NCI-H1417 treated with DMSO at 0.1 percent for 48 hours (cell line): ENCODE measurements at regions not wholly inside any gene's neighbourhood (a gene's known extent, or its start where the extent isn't known, plus 50 kb on each side); places are given as distances from the start of the nearest gene placed in this dataset.
"Not testable (repeated sequence)": the region's sequence is repeated elsewhere in the genome, so short reads cannot be mapped to it uniquely, and the experiment has no call there.

Experiments
- DNase-seq: peaks from one replicate; lab custom pipeline; 2025; lab: John Stamatoyannopoulos, UW

DNA sequence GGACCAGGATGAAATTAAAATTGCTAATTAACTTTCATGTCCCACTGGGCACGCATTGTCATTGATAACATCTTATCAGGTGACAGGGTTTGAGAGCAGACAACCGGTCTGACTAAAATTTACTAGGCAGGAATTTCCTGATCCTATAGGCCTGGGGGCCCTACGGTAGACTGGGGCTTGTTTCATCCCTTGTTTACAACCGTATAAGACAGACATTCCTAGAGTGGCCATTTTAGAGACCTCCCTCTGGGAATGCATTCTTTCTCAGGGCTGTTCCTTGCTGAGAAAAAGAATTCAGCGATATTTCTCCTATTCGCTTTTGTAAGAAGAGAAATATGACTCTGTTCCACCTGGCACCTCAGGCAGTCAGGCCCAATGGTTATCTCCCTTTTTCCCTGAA lies 1737.8 kb upstream of the ACO1 start:
- DNase-seq: not testable (repeated sequence)

DNA sequence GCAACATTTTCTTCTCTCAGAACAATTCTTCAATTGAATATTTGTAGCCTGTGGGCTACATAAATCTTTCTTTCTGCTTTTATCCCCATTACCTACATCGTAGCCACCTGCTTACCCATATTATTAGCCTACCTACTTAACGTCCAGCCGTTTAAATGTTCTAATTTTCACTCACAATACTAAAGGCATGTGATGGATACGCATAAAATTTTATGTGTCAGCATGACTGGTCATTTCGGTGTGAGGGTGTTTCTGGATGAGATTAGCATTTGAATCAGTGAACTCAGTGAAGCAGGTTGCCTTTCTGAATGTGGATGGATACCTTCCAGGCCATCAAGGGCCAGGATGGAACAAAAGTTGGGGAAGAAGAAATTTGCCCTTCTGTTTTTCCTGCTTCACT lies 1722.5 kb upstream of the ACO1 start:
- DNase-seq: no peak

DNA sequence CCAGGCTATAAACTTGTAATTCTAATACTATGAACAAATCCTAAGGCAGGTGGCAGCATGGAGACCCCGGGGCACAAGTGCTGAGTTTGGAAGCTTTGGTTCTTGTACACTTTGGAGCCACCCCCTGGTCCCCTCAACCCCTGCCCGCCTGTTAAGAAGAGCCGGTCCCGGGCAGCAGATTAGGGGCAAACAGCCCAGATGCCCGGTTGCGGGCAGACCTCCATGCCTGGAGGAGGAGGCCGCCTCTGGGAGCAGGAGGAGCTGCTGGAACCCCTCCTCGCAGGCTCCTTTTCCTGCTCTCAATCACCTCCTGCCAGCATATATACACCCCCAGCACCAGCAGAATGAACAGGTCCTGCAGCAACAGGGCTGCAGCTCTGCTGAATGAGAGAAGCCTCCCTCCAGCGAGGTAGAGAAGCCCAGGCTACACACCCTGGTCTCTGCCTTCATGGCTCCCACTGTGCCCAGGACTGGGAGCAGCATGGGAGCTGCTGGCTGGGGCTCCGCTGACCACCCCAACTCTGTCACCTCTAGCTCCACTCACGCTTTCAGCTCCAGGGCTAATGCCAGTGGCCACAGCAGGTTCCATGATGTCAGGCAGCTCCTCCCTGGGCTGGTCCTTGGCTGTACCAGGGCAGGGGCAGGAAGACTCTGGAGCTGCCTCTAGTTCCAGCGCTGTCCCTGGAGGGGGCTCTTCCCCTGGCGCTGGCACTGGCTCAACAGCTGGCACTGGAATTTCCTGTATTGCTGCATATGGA lies 1713.5 kb upstream of the ACO1 start:
- no peak for DNase-seq

DNA sequence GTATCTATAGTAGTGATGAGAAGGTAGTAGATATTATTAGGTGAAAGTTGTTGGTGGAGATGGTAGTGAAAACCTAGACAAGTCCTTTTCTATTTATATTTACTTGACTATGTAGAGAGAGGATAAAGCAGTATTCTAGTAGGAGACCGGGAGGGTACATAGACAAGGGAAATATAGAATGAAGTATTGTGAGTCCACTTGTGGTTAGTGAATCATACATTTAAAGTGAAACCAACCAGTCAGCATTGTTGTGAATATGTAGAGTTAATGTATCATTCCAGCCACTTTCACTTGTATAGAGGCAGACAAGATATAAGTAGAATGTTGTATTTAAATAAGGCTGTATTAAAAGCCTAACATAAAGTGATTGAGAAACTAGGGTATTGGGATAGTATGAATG lies 1711.3 kb upstream of the ACO1 start:
- no peak for DNase-seq

DNA sequence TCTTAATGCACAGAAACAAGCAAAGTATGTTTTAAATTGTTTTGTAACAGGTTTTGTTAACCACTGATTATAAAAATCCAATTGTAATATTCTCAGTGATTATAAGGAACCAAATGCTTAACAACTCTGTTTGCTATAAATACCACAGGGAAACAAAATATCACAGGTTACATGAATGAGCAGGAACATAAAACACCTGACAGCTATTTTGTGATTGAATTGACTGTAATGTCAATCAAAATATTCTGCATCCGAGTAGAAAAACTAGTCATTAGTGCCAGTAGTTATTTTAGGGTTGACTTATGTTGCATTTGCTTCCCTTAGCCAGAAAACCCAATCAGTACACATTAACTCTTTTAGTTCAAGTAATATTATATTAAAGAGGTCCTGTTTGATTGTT lies 1707.8 kb upstream of the ACO1 start:
- no peak for DNase-seq

DNA sequence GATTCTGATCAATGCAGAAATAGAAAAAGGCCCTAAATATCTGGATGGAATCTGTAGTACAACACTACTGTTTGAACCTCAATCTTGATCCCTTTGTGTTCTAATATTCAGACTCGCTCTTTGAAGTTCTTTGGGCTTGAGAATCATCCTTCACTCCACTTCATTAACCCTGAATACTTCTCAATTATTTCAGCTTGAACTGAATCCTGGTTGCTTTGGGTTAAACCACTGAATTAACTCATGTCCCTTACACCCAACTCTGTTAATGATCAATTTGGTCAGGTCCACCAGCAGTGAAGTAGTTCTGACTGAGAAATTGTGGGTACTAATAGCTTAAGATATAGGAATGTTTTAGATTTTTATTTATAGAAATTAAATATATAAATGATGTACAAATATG lies 1707.2 kb upstream of the ACO1 start:
- DNase-seq: no peak

DNA sequence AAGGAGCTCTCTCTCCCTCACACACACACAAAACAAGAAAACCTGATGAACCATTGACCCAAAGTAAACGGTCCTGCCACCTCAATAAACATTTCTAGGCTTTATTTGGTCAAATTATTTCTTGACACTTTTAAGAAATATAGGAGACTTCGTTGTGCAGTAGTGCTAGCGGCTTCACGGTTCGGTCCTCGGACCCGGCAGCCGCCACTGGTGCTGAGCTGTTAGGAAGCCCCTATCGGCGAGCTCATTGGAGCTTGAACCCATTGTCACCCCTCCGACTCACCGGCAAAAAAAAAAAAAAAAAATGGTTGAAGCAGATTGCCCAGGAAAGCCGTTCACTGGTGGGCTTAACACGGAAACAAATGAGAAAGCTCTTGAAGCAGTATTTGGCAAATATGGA lies 1695.6 kb upstream of the ACO1 start:
- DNase-seq: no peak

DNA sequence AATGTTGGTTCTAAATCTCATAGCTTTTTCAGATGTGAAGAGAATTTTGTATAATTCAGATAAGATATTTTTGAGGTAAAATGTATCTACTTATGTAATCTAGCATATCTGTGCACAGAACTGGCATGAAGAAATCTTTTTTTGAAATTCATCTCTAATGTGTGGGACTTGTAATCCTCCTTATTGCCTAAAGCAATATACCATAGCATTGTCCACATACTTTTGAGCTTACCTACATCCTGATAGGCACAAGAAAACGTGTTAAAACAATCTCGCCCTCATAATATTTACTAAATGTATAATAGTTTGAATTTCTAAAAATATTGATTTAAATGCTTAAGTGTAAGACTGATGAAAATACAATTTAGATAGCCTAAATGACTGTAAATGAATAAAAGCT lies 1686.5 kb upstream of the ACO1 start:
- DNase-seq: no peak

DNA sequence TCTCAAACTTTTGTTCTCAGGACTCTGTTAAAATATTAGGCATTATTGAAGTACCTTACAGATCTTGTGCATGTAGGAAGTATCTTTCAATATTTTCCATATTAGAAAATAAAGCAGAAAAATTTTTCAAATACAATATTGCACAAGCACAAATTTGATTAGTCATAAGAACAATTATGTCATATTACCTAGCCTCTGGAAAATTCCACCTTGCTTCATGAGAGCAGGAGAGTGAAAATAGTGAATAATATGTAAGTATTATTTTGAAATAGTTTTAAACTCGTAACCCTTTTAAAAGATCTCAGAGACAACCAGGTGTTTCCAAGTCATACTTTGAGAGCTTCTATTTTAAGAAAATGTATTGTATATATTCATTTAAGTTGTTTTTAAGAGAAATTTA lies 1672.9 kb upstream of the ACO1 start:
- no peak for DNase-seq

DNA sequence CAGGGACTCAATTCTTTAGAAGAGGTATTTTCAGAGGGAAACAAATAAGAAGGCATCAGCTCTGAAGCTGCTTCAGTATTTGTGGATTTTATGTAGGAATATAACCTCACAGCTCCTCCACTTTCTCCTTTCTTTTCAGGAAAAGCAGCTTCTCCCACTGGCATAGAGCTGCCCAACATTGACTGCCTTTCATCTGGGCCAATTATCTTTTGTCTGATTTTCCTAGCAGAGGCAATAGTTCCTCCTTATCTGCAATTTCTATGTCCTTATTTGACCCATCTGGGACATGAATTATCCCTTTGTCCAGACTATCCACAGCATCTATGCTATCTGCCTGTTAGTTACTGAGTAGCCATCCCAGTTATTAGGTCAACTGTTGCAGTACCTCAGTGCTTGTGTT lies 1671.2 kb upstream of the ACO1 start:
- DNase-seq: no peak

DNA sequence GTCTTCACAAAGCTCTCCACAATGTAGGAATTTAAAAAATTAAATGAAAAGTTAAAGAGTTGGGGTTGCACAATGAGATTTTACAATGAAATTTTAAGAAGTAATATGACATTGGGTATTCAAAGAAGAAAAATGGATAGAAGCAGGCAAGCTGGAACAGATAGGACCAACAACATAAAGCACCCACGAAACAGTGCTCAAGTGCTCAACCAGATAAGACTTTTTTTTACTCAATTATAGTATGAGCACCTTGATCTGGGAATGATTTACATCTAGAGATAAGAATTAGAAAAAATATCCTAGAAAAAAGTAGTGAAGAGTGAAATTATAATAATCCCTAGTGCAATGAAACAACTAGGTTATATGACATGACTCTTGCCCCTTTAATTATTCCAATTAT lies 1670.1 kb upstream of the ACO1 start:
- DNase-seq: no peak

DNA sequence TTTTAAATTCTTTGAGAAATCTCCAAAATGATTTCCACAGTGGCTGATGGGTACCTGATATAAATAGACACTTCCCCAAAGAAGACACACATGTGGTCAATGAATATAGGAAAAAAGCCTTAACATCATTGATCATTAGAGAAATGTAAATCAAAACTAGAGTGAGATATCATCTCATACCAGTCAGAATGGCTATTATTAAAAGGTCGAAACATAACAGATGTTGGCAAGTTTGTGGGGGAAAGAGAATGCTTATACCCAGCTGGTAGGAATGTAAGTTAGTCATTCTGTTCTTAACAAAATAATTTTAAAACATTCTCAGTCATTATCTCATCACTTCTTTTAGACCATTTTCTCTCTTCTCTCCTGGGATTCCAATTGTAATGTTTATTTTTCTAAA lies 1666.0 kb upstream of the ACO1 start:
- no peak for DNase-seq

DNA sequence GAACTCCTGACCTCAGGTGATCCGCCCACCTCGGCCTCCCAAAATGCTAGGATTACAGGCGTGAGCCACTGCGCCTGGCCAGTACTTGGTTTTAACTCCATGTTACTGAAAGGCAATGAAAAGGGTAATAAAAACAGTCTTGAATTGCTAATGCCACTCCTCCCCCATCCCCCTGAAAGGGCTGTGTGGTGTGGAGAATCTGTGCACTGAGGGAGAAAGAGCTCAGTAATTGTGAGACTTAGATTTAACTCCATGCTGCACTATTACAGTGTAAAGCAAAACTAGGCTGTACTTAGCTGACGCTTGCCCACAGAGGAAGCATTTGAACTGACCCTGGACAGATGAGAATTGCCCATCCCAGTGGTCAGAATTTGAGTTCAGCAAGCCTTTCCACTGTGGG lies 1662.4 kb upstream of the ACO1 start:
- DNase-seq: no peak

DNA sequence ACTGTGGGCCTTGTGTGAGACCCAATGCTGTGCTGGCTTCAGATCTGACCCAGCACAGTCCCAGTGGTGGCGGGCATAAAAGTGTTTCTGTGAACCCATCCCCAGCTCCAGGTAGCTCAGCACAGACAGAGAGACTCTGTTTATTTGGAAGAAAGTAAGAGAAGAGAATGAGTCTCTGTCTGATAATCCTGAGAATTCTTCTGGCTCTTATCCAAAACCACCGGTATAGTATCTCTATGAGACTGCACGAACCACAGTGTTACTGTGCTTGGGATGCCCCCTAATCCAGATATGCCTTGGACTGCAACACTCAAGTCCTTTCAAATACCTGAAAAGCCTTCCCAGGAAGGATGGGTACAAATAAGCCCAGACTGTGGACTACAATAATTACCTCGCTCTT lies 1660.8 kb upstream of the ACO1 start:
- DNase-seq: no peak

DNA sequence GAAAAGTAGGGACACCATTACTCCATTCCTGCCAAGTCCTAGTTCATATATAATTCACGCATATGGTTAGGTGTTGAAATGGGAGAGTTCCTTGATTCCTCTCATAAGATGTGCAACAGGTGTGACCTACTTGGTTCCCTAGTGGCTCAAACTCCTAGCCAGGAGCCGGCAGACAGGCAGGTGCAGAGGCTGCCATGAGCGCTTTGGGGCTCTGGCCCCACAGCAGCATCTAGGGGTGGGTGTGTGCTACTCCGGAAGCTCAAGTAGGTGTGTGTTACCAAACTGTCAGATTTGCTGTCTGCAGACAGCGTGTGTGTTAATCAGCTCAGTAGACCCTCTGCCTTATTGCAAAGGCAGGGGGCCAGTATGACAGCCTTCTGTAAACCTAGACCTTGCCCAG lies 1652.4 kb upstream of the ACO1 start:
- no peak for DNase-seq

DNA sequence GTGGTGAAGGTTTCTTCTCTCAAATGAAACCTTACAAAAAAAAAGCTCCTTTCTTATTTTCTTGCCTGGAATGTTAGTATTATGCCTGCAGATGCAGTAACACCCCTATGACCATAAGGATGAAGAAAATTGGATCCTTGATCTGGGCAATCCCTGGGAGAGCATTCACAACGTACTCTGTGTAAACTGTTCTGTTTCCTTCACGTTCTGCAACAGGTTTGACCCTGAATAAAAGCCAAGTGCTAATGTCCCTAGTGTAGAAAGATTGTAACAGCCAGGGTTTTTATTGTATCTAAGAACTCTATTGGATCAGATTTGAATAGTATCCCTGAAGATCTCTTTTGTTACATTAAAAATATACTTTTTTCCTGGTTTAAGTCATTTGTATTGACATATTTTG lies 1639.6 kb upstream of the ACO1 start:
- DNase-seq: no peak

DNA sequence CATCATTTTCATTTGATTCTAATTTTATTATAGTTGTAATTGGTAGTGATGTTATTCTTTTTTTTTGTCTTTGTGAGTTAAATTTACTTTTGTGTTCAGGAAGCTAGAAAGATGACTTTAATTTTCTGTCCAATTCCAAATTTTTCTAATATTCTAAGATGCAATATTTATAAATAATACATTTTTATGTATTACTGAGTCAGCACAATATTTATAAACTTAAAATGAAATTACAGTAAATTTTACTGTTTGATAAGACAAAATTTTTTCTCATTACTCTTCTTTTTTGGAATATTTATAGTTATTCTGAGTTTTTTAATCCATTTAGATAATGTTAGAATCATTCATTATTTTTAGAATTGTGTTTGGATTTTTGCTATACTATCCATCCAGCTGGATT lies 1637.9 kb upstream of the ACO1 start:
- no peak for DNase-seq

DNA sequence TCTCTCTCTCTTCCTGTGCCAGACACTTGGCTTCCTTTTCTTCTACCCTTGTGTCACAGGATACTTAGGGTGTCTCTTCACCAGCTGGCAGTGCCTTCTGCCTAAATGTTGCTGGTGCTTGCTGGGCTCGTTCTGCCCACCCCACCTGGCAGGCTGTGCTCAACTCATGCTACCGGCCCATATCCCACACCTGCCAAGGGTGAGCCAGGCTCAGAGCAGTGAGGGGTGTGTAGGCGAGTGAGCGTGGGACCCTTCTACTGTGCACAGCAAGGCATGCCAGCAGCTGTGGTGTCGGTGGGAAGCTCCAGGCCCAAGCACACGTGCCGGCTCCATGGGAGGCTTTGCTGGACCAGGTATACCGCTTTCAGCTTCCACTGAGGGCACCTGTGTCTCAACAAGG lies 1626.7 kb upstream of the ACO1 start:
- no peak for DNase-seq

DNA sequence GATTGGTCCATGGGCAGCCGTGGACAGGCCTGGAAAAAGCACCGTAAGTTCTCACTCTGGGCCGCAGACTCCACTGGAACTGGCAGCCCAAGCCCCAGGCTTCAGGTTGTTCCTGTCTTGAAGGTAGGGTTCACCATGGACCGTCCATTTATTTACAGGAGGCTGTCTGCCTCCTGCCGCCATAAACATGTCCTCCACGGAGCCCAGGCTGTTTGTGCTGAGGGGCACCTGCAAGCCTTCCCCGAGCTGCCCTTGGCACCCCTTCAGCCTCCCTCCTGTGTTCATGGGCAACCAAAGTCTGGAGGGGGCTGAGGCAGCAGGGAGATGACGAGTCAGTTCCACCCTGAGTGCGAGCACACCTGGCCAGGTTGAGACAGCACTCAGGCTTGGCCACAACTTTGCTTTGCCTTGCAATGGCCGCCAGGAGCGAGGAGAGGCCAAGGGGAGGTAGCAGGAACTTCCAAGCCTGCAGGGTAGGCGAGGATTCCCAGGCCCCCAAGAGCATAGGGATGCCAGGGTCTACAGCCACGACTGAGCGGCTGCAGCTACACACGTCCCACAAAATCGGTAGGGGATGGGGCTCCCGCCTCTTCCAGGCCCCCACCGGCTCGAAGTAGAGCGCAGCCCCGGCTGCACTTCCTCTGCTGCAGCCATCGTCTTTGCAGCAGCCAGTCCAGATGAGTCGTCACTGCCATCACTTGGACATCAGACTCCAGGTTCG lies 1625.6 kb upstream of the ACO1 start:
- no peak for DNase-seq

DNA sequence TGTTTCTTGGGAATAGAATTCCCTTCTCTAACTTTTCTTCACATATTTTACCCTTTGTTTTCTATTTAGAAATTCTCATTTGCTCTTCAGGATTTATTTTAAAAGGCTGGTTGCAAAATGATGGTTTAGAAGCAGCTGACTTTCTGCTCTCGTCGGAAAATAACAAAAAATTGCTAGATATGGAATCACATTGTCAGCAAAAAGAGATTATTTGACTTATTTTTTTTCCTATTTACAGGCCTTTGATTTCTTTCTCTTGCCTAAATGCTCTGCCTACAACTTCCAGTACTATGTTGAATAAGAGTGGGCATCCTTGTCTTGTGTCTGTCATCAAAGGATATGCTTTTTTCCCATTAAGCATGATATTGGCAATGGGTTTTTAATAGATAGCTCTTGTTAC lies 1619.1 kb upstream of the ACO1 start:
- no peak for DNase-seq

DNA sequence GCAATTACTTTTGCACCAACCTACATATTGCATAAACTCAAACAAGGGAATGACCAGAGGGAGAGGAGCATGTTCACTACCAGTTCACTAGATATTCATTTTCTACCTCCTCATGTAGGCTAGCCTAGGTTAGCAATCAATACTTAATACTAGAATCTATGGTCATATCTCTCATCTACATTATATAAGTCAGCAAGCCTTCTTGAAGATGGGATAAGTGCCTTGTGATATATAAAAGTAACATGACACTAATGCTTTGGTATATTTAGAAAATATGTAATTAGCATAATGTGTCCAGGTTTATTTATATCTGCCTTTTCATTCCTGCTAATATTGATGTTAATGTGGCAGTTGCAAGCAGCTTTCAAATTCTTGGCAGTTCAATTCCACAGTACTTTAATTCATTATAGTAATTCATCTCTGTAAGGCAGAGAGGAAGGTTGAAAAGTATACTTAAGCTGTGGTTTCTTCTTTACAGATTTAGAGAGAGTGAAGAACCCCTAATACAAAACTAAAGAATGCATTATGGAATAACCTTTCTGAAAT lies 1613.2 kb upstream of the ACO1 start:
- DNase-seq: no peak

DNA sequence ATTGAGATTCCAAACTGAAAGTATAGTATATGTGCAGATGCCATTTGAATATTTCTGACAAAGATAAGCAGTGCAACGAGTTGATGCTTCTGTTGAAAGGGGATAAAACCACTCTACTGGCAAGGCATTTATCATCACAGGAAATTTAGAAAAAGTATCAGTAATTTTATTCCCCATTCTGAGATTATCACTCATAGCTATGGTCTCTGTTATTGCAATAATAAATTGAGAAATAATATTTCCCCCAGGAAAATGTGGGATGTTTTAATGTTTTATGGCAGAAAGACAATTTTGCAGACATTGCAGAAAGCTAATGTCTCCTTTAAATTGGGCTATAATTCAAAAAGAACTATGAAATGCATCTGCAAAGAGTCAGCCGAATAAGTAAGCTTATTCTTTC lies 1612.7 kb upstream of the ACO1 start:
- DNase-seq: no peak

DNA sequence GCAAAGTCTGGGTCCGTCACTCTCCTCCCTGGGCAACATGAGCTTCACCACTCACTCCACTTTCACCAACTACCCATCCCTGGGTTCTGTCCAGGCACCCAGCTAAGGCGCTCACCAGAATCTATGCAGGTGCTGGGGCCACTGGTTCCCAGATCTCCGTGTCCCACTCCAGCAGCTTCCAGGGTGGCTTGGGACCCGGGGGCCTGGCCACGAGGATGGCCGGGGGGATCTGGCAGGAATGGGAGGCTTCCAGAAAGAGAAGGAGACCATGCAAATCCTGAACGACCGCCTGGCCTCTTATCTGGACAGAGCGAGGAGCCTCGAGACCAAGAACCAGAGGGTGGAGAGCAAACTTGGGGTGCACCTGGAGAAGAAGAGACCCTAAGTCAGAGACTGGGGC lies 1611.0 kb upstream of the ACO1 start:
- no peak for DNase-seq

DNA sequence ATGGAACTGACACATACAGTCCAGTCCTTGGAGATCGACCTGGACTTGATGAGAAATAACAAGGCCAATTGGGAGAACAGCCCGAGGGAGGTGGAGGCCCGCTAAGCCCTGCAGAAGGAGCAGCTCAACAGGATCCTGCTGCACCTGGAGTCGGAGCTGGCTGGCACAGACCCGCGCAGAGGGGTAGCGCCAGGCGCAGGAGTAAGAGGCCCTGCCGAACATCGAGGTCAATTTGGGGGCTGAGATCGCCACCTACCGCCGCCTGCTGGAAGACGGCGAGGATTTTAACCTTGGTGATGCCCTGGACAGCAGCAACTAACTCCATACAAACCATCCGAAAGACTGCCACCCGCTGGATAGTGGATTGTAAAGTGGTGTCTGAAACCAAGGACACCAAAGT lies 1610.1 kb upstream of the ACO1 start:
- no peak for DNase-seq
